ENCODE measurements at regions not wholly inside any gene's neighbourhood (a gene's known extent, or its start where the extent isn't known, plus 50 kb on each side); places are given as distances from the start of the nearest gene placed in this dataset.

- DNase-seq: no peak
Measured at GRCh38 chr6:3585320-3585935, 128.6 kb upstream of the SLC22A23 start.

- DNase-seq: no peak
Measured at GRCh38 chr6:3584606-3585005, 127.8 kb upstream of the SLC22A23 start.

- DNase-seq: no peak
Measured at GRCh38 chr6:3581469-3581868, 124.6 kb upstream of the SLC22A23 start.

GRCh38 chr6:3579652-3580175 is 122.9 kb upstream of the SLC22A23 start:
- no peak for DNase-seq

- DNase-seq: no peak
Measured at GRCh38 chr6:3578981-3579380, 122.1 kb upstream of the SLC22A23 start.

- DNase-seq: no peak
Measured at GRCh38 chr6:3577517-3577916, 120.7 kb upstream of the SLC22A23 start.

- no peak for DNase-seq
Measured at GRCh38 chr6:3575701-3576100, 118.9 kb upstream of the SLC22A23 start.

GRCh38 chr6:3575166-3575565 is 118.3 kb upstream of the SLC22A23 start:
- DNase-seq: no peak

- no peak for DNase-seq
Measured at GRCh38 chr6:3573670-3574069, 116.8 kb upstream of the SLC22A23 start.

- DNase-seq: no peak
Measured at GRCh38 chr6:3571836-3572235, 115.0 kb upstream of the SLC22A23 start.

- DNase-seq: no peak
Measured at GRCh38 chr6:3571250-3571681, 114.4 kb upstream of the SLC22A23 start.

- DNase-seq: no peak
Measured at GRCh38 chr6:3569816-3570215, 113.0 kb upstream of the SLC22A23 start.

- DNase-seq: no peak
Measured at GRCh38 chr6:3568396-3569082, 111.7 kb upstream of the SLC22A23 start.

GRCh38 chr6:3566812-3567211 is 110.0 kb upstream of the SLC22A23 start:
- DNase-seq: no peak

GRCh38 chr6:3565291-3565690 is 108.4 kb upstream of the SLC22A23 start:
- DNase-seq: no peak

GRCh38 chr6:3561725-3562124 is 104.9 kb upstream of the SLC22A23 start:
- DNase-seq: peak; percentile 13 to 23

- DNase-seq: no peak
Measured at GRCh38 chr6:3560211-3560610, 103.4 kb upstream of the SLC22A23 start.

- DNase-seq: no peak
Measured at GRCh38 chr6:3559561-3559960, 102.7 kb upstream of the SLC22A23 start.

- peak; percentile 72 to 81 for DNase-seq
Measured at GRCh38 chr6:3557336-3557735, 100.5 kb upstream of the SLC22A23 start.

- no peak for DNase-seq
Measured at GRCh38 chr6:3553254-3553653, 96.4 kb upstream of the SLC22A23 start.

- DNase-seq: no peak
Measured at GRCh38 chr6:3551716-3552511, 95.1 kb upstream of the SLC22A23 start.

- DNase-seq: no peak
Measured at GRCh38 chr6:3549314-3549940, 92.6 kb upstream of the SLC22A23 start.

GRCh38 chr6:3546121-3546520 is 89.3 kb upstream of the SLC22A23 start:
- DNase-seq: no peak
